Gastrocnemius medialis (tissue), 4 donors: ENCODE measurements at regions not wholly inside any gene's neighbourhood (a gene's known extent, or its start where the extent isn't known, plus 50 kb on each side); places are given as distances from the start of the nearest gene placed in this dataset.

Experiments
- ATAC-seq, 2 donors: fragments of 150-250 bp; one replicate each; pipeline ENCODE4 v1.9.1; 2016
- DNase-seq, 2 donors: peaks; one replicate each; pipeline ENCODE4 v3.0.0-alpha.2; 2019
- H3K27ac ChIP-seq, 4 donors: fragments of 200-600 bp; sonication (generic); 1 replicate in 1 of 4; 2 replicates in 3 of 4; pipeline ENCODE4 v1.5.1; 2016 to 2018; ENCODE audit warnings: mild to moderate bottlenecking in 2 of 4, moderate library complexity in 1 of 4
- H3K27me3 ChIP-seq, 3 donors: fragments of 200-600 bp; sonication (generic) in 2 of 3; 1 replicate in 1 of 3; 2 replicates in 2 of 3; pipeline versions ENCODE4 v1.5.1 to v1.6.0; 2016 to 2019; ENCODE audit warnings: mild to moderate bottlenecking in 1 of 3, moderate library complexity in 1 of 3
- H3K36me3 ChIP-seq, 2 donors: fragments of 200-600 bp; sonication (generic) in 1 of 2; one replicate each; pipeline ENCODE4 v1.5.1; 2017 to 2018
- H3K4me1 ChIP-seq, 2 donors: fragments of 200-600 bp; sonication (generic) in 1 of 2; one replicate each; pipeline ENCODE4 v1.5.1; 2016 to 2017; ENCODE audit warnings: mild to moderate bottlenecking in 2 of 2
- H3K4me3 ChIP-seq, 4 donors: fragments of 200-600 bp; sonication (generic) in 3 of 4; 1 replicate in 1 of 4; 2 replicates in 3 of 4; pipeline ENCODE4 v1.5.1; 2016 to 2019; ENCODE audit warnings: mild to moderate bottlenecking in 2 of 4
- H3K9me3 ChIP-seq, 3 donors: fragments of 200-600 bp; sonication (generic) in 2 of 3; 1 replicate in 1 of 3; 2 replicates in 2 of 3; pipeline ENCODE4 v1.5.1; 2016 to 2019
- POLR2A ChIP-seq, 2 donors: fragments of 450-650 bp; IDR thresholded peaks; one replicate each; pipeline ENCODE4 v1.6.1; 2017; ENCODE audit warnings: antibody characterized with exemption in 2 of 2, mild to moderate bottlenecking in 2 of 2, moderate library complexity in 2 of 2
- in situ Hi-C, 4 donors: fragments of 200-750 bp; cut with MboI; loops; one replicate each; pipeline versions ENCODE4 v1.15.0 to v1.8.0; 2017; ENCODE audit warnings: low sequenced_read_pairs in 4 of 4
- intact Hi-C: fragments of 100-400 bp; cut with DNase I; formaldehyde crosslinking; loops from one replicate; pipeline ENCODE4 v1.15.1; 2023; ENCODE audit warnings: low total_unique reads
- TF ChIP-seq, protein P1 (sequence below), 5 experiments: fragments of 450-650 bp in 3 of 5; fragments of 200-600 bp in 2 of 5; sonication (generic) in 2 of 5; IDR thresholded peaks in 4 of 5; conservative IDR thresholded peaks in 1 of 5; 1 replicate in 4 of 5; 2 replicates in 1 of 5; pipeline ENCODE4 v1.5.1; 2016 to 2019; ENCODE audit warnings: antibody characterized with exemption in 5 of 5, mild to moderate bottlenecking in 3 of 5, moderate library complexity in 3 of 5

DNA sequence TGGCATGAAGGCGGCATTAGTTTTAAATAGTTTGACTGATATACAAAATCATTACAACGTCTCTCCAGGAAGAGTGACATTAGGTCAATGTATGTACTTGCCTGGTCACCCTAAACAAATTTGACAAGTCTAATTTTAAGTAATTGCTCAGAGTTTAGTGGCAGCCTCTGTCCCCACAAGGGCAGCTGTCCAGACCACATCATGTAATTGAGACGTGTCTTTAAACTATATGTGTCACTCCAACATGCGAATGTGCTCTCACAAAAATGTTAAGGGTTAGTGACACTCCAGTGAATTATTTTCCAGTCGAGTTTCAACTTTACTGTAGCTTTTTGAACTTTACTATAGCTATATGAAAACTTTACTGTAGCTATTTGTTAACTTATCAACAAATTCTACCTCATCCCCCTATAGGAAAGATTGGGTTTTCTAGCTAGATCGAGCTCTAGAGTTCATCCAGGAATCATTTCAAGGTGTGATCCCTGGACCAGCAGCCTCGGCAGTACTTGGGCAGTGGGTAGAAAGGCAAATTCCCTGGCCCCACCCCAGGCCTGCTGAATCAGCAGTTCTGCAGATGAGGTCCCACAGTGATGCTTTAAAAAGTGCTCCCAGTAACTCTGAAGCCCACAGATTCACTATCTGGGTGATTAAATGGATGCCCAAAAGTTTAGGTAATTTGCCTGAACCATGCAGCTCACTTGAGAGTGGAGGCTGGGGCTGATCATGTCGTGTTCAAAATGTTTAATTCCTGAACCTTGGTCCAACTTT is 66.4 kb upstream of the POU3F3 start:
- H3K27me3 ChIP-seq: no peaks in the 10 kb centered on the region
- no peak overlapping the region for H3K4me3 ChIP-seq
- TF ChIP-seq POLR2A (IDR thresholded peaks at IDR 0.05): no peak
- TF ChIP-seq, protein P1, sequence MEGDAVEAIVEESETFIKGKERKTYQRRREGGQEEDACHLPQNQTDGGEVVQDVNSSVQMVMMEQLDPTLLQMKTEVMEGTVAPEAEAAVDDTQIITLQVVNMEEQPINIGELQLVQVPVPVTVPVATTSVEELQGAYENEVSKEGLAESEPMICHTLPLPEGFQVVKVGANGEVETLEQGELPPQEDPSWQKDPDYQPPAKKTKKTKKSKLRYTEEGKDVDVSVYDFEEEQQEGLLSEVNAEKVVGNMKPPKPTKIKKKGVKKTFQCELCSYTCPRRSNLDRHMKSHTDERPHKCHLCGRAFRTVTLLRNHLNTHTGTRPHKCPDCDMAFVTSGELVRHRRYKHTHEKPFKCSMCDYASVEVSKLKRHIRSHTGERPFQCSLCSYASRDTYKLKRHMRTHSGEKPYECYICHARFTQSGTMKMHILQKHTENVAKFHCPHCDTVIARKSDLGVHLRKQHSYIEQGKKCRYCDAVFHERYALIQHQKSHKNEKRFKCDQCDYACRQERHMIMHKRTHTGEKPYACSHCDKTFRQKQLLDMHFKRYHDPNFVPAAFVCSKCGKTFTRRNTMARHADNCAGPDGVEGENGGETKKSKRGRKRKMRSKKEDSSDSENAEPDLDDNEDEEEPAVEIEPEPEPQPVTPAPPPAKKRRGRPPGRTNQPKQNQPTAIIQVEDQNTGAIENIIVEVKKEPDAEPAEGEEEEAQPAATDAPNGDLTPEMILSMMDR (IDR thresholded peaks at IDR 0.05 in 4 of 5, conservative IDR thresholded peaks at IDR 0.05 in 1 of 5): no peak
- H3K9me3 ChIP-seq: no peaks in the 10 kb centered on the region
- peaks cover 12 to 24% of the 10 kb centered on the region in 2 donors for H3K4me1 ChIP-seq
- no peak overlapping the region for H3K27ac ChIP-seq
- no peaks in the 10 kb centered on the region for H3K36me3 ChIP-seq
- in situ Hi-C loops: no loop called here
- intact Hi-C loops: no loop called here
- peak in 1 of 2 donors; percentile 77 for ATAC-seq
- peak in 1 of 2 donors; percentile 21 for DNase-seq

DNA sequence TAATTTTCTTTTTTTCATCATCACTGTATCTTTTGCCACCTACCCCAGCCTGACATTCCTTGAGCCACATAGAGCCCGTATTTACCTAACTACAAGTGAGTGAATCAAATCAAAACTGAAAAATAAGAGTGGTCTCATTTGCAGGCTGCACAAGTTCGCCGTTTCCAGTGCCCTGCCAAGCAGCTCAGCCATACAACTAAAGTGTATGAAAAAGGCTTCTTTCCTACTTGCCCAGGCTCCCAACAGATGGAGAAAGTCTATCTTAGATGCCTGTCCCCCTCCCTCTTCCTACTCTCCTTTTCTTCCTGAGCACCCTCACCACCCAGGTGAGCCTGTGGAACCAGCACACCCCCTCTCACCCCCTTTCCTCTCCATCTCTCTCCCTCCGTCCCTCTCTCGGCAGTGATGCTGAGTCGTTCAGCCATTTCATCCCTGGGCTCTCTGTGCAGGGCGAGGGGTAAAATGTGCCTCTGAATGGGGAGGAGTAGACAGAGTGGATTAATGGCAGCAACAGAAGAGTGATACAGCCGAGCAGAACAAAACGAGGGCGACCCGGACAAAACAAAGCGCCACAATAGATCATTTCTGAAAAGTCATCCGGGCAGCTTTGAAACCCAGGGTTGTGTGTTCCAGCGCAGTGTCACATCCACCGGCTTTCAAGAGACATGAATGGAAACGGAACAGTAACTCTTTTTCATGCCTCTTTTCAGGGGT is 65.0 kb upstream of the POU3F3 start:
- DNase-seq: no peak
- no peak overlapping the region for H3K27ac ChIP-seq
- no peaks in the 10 kb centered on the region for H3K9me3 ChIP-seq
- intact Hi-C loops (no loop called here), in situ Hi-C loops (no loop called here)
- no peak for ATAC-seq
- no peaks in the 10 kb centered on the region for H3K27me3 ChIP-seq
- H3K36me3 ChIP-seq: no peaks in the 10 kb centered on the region
- no peak overlapping the region for H3K4me3 ChIP-seq
- TF ChIP-seq POLR2A (IDR thresholded peaks at IDR 0.05): no peak
- TF ChIP-seq, protein P1 (IDR thresholded peaks at IDR 0.05 in 4 of 5, conservative IDR thresholded peaks at IDR 0.05 in 1 of 5): no peak
- H3K4me1 ChIP-seq: peaks cover 12 to 24% of the 10 kb centered on the region in 2 donors

DNA sequence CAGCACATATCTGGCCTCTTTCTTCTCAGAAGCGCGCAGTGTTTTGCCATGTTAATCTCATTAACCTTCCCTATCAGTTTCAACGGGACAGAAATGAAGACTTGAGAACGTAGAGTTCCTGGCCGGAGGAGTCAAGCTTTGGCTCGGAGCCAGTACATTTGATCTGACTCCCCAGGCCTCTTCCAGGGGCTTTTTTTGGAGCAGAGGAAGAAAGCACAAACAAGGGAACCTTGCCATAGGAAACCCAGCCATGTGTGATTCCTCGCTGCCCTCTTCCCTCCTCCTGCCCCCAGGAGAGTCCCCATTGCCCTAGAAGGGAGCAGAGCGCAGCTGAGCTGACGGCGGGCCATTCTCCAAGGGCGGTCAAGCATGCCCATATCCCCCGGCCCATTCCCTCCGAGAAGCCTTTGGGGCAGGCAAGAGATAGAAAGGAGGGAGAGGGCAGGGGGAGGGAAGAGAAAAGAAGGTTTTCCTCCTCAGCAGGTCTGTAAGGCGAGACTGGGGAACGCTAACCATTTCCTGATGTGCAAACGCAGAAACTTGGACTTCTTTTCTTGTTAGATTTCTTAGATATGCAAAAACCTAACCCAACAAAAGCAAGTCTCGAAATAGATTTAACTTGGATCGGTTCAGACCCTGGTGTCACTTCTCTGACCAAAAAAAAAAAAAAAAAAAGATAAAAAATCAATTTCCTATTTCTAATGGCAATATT is 63.7 kb upstream of the POU3F3 start:
- ATAC-seq: peak; percentile 88 to 90
- H3K4me1 ChIP-seq: peaks cover 12 to 24% of the 10 kb centered on the region in 2 donors
- DNase-seq: peak; percentile 67 to 73
- in situ Hi-C loops: no loop called here
- no peaks in the 10 kb centered on the region for H3K9me3 ChIP-seq
- no peaks in the 10 kb centered on the region for H3K36me3 ChIP-seq
- intact Hi-C loops: loop anchor here (5.0 kb wide), 1 partner anchor 72 kb away; no protein-coding TSS in a partner anchor
- TF ChIP-seq, protein P1 (IDR thresholded peaks at IDR 0.05 in 4 of 5, conservative IDR thresholded peaks at IDR 0.05 in 1 of 5): no peak
- no peak for TF ChIP-seq POLR2A (IDR thresholded peaks at IDR 0.05)
- peak overlapping the region; percentile 41 to 58 (median 44) for H3K4me3 ChIP-seq
- peak overlapping the region; percentile 51 to 72 (median 66) for H3K27ac ChIP-seq
- H3K27me3 ChIP-seq: no peaks in the 10 kb centered on the region

DNA sequence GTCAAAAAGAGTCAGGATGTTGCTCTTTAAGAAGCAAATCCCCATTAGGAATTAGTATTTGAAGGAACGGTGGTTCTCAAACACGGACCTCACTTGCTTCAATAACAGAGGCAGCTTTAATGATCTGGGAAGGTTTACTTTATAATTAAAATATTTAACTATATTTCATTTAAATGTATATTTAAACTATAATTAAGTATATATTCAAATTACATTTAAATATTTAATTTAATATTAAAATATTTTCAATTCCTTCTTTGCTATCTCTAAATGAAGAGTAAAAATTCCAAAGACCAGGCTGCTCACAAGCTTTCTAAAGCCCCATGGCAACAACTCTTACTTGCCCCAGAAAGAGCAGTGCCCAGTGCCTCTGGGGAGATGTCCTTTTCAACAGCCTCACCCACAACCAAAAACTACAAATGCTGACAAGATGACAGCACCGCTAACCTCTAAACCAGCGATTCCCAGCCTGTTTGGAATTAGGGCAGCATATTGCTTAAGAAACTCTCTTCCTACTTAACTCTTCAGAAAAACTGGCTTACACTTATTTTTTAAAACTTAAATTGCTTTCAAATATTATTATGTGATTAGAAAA is 62.9 kb upstream of the POU3F3 start:
- Histone ChIP-seq H3K27me3 (no peaks in the 10 kb centered on the region), H3K4me1 (peaks cover 12 to 24% of the 10 kb centered on the region in 2 donors), H3K27ac (no peak overlapping the region), H3K9me3 (no peaks in the 10 kb centered on the region), H3K36me3 (no peaks in the 10 kb centered on the region), H3K4me3 (no peak overlapping the region)
- ATAC-seq (no peak), DNase-seq (no peak)
- TF ChIP-seq POLR2A (IDR thresholded peaks at IDR 0.05): no peak
- TF ChIP-seq, protein P1 (IDR thresholded peaks at IDR 0.05 in 4 of 5, conservative IDR thresholded peaks at IDR 0.05 in 1 of 5): no peak
- intact Hi-C loops (loop anchor here (5.0 kb wide), 1 partner anchor 71 kb away; no protein-coding TSS in a partner anchor), in situ Hi-C loops (no loop called here)
